Liver (tissue), 8 donors: ENCODE measurements at regions not wholly inside any gene's neighbourhood (a gene's known extent, or its start where the extent isn't known, plus 50 kb on each side); places are given as distances from the start of the nearest gene placed in this dataset.

Experiments
- DNase-seq: peaks from one replicate; pipeline ENCODE4 v3.0.0-alpha.2; 2017; ENCODE audit warnings: low spot score
- H3K27ac ChIP-seq, 2 donors: one replicate each; pipeline ENCODE4 v1.7.0; 2013; ENCODE audit warnings: inconsistent platforms in 2 of 2, low read length in 2 of 2, control low read depth in 1 of 2, low read depth in 1 of 2, mild to moderate bottlenecking in 1 of 2
- H3K27me3 ChIP-seq, 4 donors: one replicate each; pipeline versions ENCODE4 v1.6.1 to v1.7.0; 2013; ENCODE audit warnings: low read length in 3 of 4, inconsistent platforms in 1 of 4, mild to moderate bottlenecking in 1 of 4, moderate library complexity in 1 of 4; ENCODE audit not compliant: control insufficient read depth in 4 of 4, insufficient read depth in 4 of 4
- H3K36me3 ChIP-seq, 4 donors: one replicate each; pipeline versions ENCODE4 v1.6.1 to v1.7.0; 2013; ENCODE audit warnings: low read length in 3 of 4, mild to moderate bottlenecking in 3 of 4, low read depth in 1 of 4, moderate library complexity in 1 of 4; ENCODE audit not compliant: control insufficient read depth in 4 of 4, insufficient read depth in 3 of 4
- H3K4me1 ChIP-seq, 4 donors: one replicate each; pipeline versions ENCODE4 v1.6.1 to v1.7.0; 2013; ENCODE audit warnings: low read length in 3 of 4, mild to moderate bottlenecking in 3 of 4, moderate library complexity in 1 of 4; ENCODE audit not compliant: control insufficient read depth in 4 of 4, insufficient read depth in 4 of 4
- H3K4me3 ChIP-seq, 3 donors: one replicate each; pipeline versions ENCODE4 v1.6.1 to v1.7.0; 2013; ENCODE audit warnings: low read length in 3 of 3, control low read depth in 1 of 3, low read depth in 1 of 3, mild to moderate bottlenecking in 1 of 3
- H3K9ac ChIP-seq, 2 donors: one replicate each; pipeline ENCODE4 v1.7.0; 2013; ENCODE audit warnings: low read length in 2 of 2, mild to moderate bottlenecking in 2 of 2, moderate library complexity in 2 of 2, control low read depth in 1 of 2, low read depth in 1 of 2
- H3K9me3 ChIP-seq, 4 donors: one replicate each; pipeline versions ENCODE4 v1.6.1 to v1.7.0; 2013; ENCODE audit warnings: low read length in 3 of 4; ENCODE audit not compliant: control insufficient read depth in 4 of 4
- EGR1 ChIP-seq, 2 donors: IDR thresholded peaks; 2 replicates each; pipeline ENCODE4 v1.6.1; 2016 to 2018; ENCODE audit warnings: antibody characterized with exemption in 2 of 2, low read depth in 2 of 2
- FOXA1 ChIP-seq: IDR thresholded peaks from 2 replicates; pipeline ENCODE4 v1.6.1; 2016; ENCODE audit warnings: antibody characterized with exemption
- FOXA2 ChIP-seq: IDR thresholded peaks from 2 replicates; pipeline ENCODE4 v1.6.1; 2016; ENCODE audit warnings: antibody characterized with exemption
- GABPA ChIP-seq, 2 donors: IDR thresholded peaks in 1 of 2; conservative IDR thresholded peaks in 1 of 2; 2 replicates each; pipeline ENCODE4 v1.6.1; 2016; ENCODE audit warnings: antibody characterized with exemption in 2 of 2, mild to moderate bottlenecking in 1 of 2, moderate library complexity in 1 of 2
- HNF4A ChIP-seq, 2 donors: conservative IDR thresholded peaks; 2 replicates each; pipeline ENCODE4 v1.6.1; 2016; ENCODE audit warnings: antibody characterized with exemption in 2 of 2, mild to moderate bottlenecking in 2 of 2
- HNF4G ChIP-seq: IDR thresholded peaks from 2 replicates; pipeline ENCODE4 v1.6.1; 2016; ENCODE audit warnings: antibody characterized with exemption
- JUND ChIP-seq, 2 donors: IDR thresholded peaks; 2 replicates each; pipeline ENCODE4 v1.6.1; 2016; ENCODE audit warnings: antibody characterized with exemption in 2 of 2
- NR2F2 ChIP-seq: IDR thresholded peaks from 2 replicates; pipeline ENCODE4 v1.6.1; 2016; ENCODE audit warnings: antibody characterized with exemption
- RAD21 ChIP-seq, 2 donors: IDR thresholded peaks; 2 replicates each; pipeline ENCODE4 v1.6.1; 2016; ENCODE audit warnings: antibody characterized with exemption in 2 of 2, mild to moderate bottlenecking in 2 of 2
- RXRA ChIP-seq, 2 donors: IDR thresholded peaks; 2 replicates each; pipeline ENCODE4 v1.6.1; 2017 to 2018; ENCODE audit warnings: antibody characterized with exemption in 2 of 2, mild to moderate bottlenecking in 1 of 2
- SP1 ChIP-seq: IDR thresholded peaks from 2 replicates; pipeline ENCODE4 v1.6.1; 2018; ENCODE audit warnings: antibody characterized with exemption, mild to moderate bottlenecking
- TAF1 ChIP-seq: conservative IDR thresholded peaks from 2 replicates; pipeline ENCODE4 v1.6.1; 2016; ENCODE audit warnings: antibody characterized with exemption, mild to moderate bottlenecking
- YY1 ChIP-seq: IDR thresholded peaks from 2 replicates; pipeline ENCODE4 v1.6.1; 2016; ENCODE audit warnings: antibody characterized with exemption, mild to moderate bottlenecking
- WGBS: extraction: QIAGEN DNeasy Blood & Tissue Kit; methylation state at CpG from one replicate; pipeline ENCODE4 v1.1.7; 2013; 5-methylcytosine and 5-hydroxymethylcytosine counted together
- TF ChIP-seq, protein P1 (sequence below): IDR thresholded peaks from 2 replicates; pipeline ENCODE4 v1.6.1; 2016; ENCODE audit warnings: antibody characterized with exemption
- TF ChIP-seq, protein P2 (sequence below): fragments of 150-350 bp; IDR thresholded peaks from 2 replicates; pipeline ENCODE4 v1.5.1; 2017; ENCODE audit warnings: improper control_type of control experiment, low read depth, low read length; ENCODE audit not compliant: missing input control
- TF ChIP-seq, protein P3 (sequence below): IDR thresholded peaks from 2 replicates; pipeline ENCODE4 v1.6.1; 2016; ENCODE audit warnings: antibody characterized with exemption
- TF ChIP-seq, protein P4 (sequence below): IDR thresholded peaks from 2 replicates; pipeline ENCODE4 v1.6.1; 2016; ENCODE audit warnings: antibody characterized with exemption
- TF ChIP-seq, protein P5 (sequence below): IDR thresholded peaks from 2 replicates; pipeline ENCODE4 v1.6.1; 2016; ENCODE audit warnings: antibody characterized with exemption, mild to moderate bottlenecking
- donor health status: healthy.
- donor health status: healthy.
- donor health status: healthy.
- donor health status: healthy.
- donor health status: healthy.

DNA sequence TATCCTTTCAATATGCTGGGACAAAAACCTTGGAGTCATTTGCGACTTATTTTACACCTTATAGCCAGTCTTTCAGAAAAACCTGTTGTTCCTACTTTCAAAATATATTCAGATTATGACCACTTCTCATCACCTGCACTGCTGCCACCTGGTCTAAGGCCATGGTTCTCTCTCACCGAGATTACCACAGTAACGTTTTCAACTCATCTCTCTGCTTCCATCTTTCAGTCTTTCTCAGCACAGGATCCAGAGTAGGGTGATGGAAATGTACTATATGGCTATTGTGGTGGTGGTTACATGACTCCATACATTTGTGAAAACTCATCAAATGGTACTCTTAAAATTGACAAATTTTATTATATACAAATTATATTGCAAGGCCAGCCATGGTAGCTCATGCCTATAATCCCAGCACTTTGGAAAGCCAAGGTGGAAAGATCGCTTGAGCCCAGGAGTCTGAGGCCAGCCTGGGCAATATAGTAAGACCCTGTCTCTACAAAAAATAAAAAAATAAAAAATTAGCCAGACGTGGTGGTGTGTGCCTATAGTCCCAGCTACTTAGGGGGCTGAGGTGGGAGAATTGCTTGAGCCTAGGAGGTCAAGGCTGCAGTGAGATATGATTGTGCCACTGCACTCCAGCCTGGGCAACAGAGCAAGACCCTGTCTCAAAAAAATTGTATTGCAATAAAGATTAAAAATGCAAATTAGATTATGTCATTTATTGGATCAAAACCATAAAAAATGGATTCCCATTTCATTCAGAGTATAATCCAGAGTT is 120.9 kb upstream of the PPP2R5A start:
- TF ChIP-seq RAD21 (IDR thresholded peaks at IDR 0.05) (no peak), YY1 (no peak), NR2F2 (no peak), GABPA (IDR thresholded peaks at IDR 0.05 in 1 of 2, conservative IDR thresholded peaks at IDR 0.05 in 1 of 2) (no peak), HNF4A (conservative IDR thresholded peaks at IDR 0.05) (no peak), FOXA2 (no peak), FOXA1 (no peak), EGR1 (IDR thresholded peaks at IDR 0.05; ENCODE audit: low read depth in 2 of 2) (no peak), RXRA (IDR thresholded peaks at IDR 0.05) (no peak)
- TF ChIP-seq, protein P1, sequence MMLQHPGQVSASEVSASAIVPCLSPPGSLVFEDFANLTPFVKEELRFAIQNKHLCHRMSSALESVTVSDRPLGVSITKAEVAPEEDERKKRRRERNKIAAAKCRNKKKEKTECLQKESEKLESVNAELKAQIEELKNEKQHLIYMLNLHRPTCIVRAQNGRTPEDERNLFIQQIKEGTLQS: no peak
- TF ChIP-seq, protein P2, sequence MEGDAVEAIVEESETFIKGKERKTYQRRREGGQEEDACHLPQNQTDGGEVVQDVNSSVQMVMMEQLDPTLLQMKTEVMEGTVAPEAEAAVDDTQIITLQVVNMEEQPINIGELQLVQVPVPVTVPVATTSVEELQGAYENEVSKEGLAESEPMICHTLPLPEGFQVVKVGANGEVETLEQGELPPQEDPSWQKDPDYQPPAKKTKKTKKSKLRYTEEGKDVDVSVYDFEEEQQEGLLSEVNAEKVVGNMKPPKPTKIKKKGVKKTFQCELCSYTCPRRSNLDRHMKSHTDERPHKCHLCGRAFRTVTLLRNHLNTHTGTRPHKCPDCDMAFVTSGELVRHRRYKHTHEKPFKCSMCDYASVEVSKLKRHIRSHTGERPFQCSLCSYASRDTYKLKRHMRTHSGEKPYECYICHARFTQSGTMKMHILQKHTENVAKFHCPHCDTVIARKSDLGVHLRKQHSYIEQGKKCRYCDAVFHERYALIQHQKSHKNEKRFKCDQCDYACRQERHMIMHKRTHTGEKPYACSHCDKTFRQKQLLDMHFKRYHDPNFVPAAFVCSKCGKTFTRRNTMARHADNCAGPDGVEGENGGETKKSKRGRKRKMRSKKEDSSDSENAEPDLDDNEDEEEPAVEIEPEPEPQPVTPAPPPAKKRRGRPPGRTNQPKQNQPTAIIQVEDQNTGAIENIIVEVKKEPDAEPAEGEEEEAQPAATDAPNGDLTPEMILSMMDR: no peak
- TF ChIP-seq, protein P3, sequence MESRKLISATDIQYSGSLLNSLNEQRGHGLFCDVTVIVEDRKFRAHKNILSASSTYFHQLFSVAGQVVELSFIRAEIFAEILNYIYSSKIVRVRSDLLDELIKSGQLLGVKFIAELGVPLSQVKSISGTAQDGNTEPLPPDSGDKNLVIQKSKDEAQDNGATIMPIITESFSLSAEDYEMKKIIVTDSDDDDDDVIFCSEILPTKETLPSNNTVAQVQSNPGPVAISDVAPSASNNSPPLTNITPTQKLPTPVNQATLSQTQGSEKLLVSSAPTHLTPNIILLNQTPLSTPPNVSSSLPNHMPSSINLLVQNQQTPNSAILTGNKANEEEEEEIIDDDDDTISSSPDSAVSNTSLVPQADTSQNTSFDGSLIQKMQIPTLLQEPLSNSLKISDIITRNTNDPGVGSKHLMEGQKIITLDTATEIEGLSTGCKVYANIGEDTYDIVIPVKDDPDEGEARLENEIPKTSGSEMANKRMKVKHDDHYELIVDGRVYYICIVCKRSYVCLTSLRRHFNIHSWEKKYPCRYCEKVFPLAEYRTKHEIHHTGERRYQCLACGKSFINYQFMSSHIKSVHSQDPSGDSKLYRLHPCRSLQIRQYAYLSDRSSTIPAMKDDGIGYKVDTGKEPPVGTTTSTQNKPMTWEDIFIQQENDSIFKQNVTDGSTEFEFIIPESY: no peak
- TF ChIP-seq, protein P4, sequence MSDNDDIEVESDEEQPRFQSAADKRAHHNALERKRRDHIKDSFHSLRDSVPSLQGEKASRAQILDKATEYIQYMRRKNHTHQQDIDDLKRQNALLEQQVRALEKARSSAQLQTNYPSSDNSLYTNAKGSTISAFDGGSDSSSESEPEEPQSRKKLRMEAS: no peak
- 96% methylated on average over 5 of the region's 5 CpGs for WGBS

DNA sequence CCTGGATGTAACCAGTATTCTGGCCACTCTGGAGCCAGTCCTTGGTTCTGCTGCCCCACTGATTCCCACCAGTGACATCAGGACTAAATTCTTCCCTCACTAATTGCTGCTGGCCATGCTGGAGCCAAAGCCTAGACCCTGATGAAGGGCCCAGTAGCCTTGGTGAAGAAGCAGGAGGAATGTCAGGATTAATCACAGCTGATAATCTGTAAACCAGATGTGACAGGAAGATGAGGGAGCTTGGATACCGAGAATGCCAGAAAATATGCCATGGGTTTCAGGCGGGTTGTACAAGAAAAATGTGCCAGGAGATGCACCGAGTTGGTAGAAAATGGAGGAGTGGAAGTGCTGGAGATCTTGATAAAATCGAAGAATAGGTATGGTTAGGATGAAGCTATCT is 119.0 kb upstream of the PPP2R5A start:
- Histone ChIP-seq H3K4me3 (no peak overlapping the region), H3K27me3 (no peaks in the 10 kb centered on the region), H3K9ac (no peak overlapping the region), H3K36me3 (no peaks in the 10 kb centered on the region), H3K9me3 (no peaks in the 10 kb centered on the region), H3K4me1 (peaks cover 0 to 11% (median 3%) of the 10 kb centered on the region in 4 donors), H3K27ac (no peak overlapping the region)
- 73% methylated on average over 4 of the region's 4 CpGs for WGBS
- no peak for DNase-seq
- no peak for TF ChIP-seq NR2F2
- TF ChIP-seq, protein P5, sequence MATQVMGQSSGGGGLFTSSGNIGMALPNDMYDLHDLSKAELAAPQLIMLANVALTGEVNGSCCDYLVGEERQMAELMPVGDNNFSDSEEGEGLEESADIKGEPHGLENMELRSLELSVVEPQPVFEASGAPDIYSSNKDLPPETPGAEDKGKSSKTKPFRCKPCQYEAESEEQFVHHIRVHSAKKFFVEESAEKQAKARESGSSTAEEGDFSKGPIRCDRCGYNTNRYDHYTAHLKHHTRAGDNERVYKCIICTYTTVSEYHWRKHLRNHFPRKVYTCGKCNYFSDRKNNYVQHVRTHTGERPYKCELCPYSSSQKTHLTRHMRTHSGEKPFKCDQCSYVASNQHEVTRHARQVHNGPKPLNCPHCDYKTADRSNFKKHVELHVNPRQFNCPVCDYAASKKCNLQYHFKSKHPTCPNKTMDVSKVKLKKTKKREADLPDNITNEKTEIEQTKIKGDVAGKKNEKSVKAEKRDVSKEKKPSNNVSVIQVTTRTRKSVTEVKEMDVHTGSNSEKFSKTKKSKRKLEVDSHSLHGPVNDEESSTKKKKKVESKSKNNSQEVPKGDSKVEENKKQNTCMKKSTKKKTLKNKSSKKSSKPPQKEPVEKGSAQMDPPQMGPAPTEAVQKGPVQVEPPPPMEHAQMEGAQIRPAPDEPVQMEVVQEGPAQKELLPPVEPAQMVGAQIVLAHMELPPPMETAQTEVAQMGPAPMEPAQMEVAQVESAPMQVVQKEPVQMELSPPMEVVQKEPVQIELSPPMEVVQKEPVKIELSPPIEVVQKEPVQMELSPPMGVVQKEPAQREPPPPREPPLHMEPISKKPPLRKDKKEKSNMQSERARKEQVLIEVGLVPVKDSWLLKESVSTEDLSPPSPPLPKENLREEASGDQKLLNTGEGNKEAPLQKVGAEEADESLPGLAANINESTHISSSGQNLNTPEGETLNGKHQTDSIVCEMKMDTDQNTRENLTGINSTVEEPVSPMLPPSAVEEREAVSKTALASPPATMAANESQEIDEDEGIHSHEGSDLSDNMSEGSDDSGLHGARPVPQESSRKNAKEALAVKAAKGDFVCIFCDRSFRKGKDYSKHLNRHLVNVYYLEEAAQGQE: no peak
- TF ChIP-seq FOXA2: no peak
- TF ChIP-seq JUND (IDR thresholded peaks at IDR 0.05): no peak
- no peak for TF ChIP-seq RXRA (IDR thresholded peaks at IDR 0.05)
- TF ChIP-seq, protein P1: no peak
- no peak for TF ChIP-seq FOXA1
- no peak for TF ChIP-seq GABPA (IDR thresholded peaks at IDR 0.05 in 1 of 2, conservative IDR thresholded peaks at IDR 0.05 in 1 of 2)
- TF ChIP-seq, protein P2: no peak
- TF ChIP-seq TAF1: no peak
- no peak for TF ChIP-seq RAD21 (IDR thresholded peaks at IDR 0.05)
- TF ChIP-seq, protein P4: no peak
- TF ChIP-seq HNF4A (conservative IDR thresholded peaks at IDR 0.05): no peak
- no peak for TF ChIP-seq SP1
- no peak for TF ChIP-seq HNF4G

More for the DNA sequence above, 120.9 kb upstream of the PPP2R5A start:
- no peak overlapping the region for H3K27ac ChIP-seq
- H3K27me3 ChIP-seq: no peaks in the 10 kb centered on the region
- DNase-seq: no peak
- H3K9ac ChIP-seq: no peak overlapping the region
- peaks cover 2 to 14% (median 5%) of the 10 kb centered on the region in 4 donors for H3K4me1 ChIP-seq
- H3K36me3 ChIP-seq: no peaks in the 10 kb centered on the region
- H3K4me3 ChIP-seq: no peak overlapping the region
- H3K9me3 ChIP-seq: no peaks in the 10 kb centered on the region
